ENCODE measurements at regions not wholly inside any gene's neighbourhood (a gene's known extent, or its start where the extent isn't known, plus 50 kb on each side); places are given as distances from the start of the nearest gene placed in this dataset.

DNA sequence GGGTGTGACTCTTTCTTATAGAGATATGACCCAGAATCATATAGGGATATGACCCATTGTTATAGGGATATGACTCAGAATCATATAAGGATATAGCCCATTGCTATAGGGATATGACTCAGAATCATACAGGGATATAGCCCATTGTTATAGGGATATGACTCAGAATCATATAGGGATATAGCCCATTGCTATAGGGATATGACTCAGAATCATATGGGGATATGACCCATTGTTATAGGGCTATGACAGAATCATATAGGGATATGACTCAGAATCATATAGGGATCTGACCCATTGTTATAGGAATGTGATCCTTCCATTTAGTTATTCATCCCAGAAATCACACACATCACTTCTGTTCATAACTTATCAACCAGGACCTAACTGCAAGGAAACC is 312.2 kb upstream of the ADARB2 start:
- TF ChIP-seq, protein P1, sequence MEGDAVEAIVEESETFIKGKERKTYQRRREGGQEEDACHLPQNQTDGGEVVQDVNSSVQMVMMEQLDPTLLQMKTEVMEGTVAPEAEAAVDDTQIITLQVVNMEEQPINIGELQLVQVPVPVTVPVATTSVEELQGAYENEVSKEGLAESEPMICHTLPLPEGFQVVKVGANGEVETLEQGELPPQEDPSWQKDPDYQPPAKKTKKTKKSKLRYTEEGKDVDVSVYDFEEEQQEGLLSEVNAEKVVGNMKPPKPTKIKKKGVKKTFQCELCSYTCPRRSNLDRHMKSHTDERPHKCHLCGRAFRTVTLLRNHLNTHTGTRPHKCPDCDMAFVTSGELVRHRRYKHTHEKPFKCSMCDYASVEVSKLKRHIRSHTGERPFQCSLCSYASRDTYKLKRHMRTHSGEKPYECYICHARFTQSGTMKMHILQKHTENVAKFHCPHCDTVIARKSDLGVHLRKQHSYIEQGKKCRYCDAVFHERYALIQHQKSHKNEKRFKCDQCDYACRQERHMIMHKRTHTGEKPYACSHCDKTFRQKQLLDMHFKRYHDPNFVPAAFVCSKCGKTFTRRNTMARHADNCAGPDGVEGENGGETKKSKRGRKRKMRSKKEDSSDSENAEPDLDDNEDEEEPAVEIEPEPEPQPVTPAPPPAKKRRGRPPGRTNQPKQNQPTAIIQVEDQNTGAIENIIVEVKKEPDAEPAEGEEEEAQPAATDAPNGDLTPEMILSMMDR (IDR thresholded peaks at IDR 0.05) = no peak
- no peak for TF ChIP-seq POLR2A (IDR thresholded peaks at IDR 0.05)
- TF ChIP-seq POLR2AphosphoS5 (IDR thresholded peaks at IDR 0.05) = no peak
